ENCODE measurements at regions not wholly inside any gene's neighbourhood (a gene's known extent, or its start where the extent isn't known, plus 50 kb on each side); places are given as distances from the start of the nearest gene placed in this dataset.

DNA sequence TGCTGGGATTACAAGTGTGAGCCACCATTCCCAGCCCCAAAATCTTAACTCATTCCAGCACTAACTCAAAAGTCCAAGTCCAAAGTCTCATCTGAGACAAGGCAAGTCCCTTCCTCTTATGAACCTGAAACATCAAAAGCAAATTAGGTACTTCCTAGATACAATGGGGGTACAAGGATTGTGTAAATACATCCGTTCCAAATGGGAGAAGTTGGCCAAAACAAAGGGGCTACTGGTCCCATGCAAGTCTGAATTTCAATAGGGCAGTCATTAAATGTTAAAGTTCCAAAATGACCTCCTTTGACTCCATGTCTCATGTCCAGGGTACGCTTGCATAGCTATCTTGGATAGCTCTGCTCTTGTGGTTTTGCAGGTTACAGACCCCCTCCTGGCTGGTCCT, 94.7 kb upstream of the PPM1H start:
- TF ChIP-seq CTCF (IDR thresholded peaks at IDR 0.05), result no peak
- no peaks in the 10 kb centered on the region for H3K9me3 ChIP-seq
- no peaks in the 10 kb centered on the region for H3K36me3 ChIP-seq (ENCODE audit: low read depth)
- H3K4me3 ChIP-seq, result no peak overlapping the region
- ATAC-seq (no peak), DNase-seq (no peak)
- intact Hi-C loops (cut with DNase I, micrococcal nuclease), result no loop called here
- H3K4me1 ChIP-seq (ENCODE audit: low read depth), result no peaks in the 10 kb centered on the region

- intact Hi-C loops (cut with DNase I, micrococcal nuclease), result no loop called here
- Histone ChIP-seq H3K4me1 (ENCODE audit: low read depth) (no peaks in the 10 kb centered on the region), H3K9me3 (no peaks in the 10 kb centered on the region), H3K36me3 (ENCODE audit: low read depth) (no peaks in the 10 kb centered on the region), H3K4me3 (no peak overlapping the region)
- ATAC-seq (no peak), DNase-seq (no peak)
- TF ChIP-seq CTCF (IDR thresholded peaks at IDR 0.05), result no peak
Measured at GRCh38 chr12:63028951-63029350, 94.0 kb upstream of the PPM1H start.

DNA sequence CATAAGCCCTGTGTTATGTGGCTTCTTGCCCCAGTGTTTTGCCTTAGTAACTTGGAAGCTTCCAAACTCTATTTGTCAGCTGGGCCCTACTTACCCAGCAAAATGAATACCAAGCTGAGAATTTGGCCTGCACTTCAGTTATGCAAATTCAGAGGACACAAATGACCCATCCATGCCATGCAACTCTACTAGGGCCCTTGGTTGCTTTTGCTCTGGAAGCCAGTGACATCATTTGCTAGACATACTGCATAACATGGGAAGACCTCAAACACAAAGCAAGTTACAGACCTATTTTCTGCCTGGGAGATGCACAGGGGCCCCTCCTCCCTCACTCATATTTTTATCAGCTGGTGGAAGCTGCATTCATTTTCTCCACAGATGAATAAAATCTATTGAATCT, 90.2 kb upstream of the PPM1H start:
- H3K4me1 ChIP-seq (ENCODE audit: low read depth), result no peaks in the 10 kb centered on the region
- intact Hi-C loops (cut with DNase I, micrococcal nuclease), result no loop called here
- H3K36me3 ChIP-seq (ENCODE audit: low read depth), result no peaks in the 10 kb centered on the region
- no peak for DNase-seq
- TF ChIP-seq CTCF (IDR thresholded peaks at IDR 0.05), result no peak
- no peak for ATAC-seq
- no peaks in the 10 kb centered on the region for H3K9me3 ChIP-seq
- H3K4me3 ChIP-seq, result no peak overlapping the region

DNA sequence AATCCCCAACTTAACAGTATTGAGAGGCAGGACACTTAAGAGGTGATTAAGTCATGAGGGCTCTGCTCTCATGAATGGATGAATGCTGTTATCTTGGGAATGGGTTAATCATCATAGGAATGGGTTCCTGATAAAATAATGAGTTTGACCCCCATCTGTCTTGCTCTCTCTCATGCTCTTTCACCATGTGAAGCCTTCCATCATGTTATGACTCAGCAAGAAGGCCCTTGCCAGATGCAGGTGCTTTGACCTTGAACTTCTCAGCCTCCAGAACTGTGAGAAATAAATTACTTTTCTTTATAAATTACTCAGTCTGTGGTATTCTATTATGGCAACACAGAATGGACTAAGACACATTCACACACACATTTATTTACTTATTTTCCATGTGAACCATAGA, 89.0 kb upstream of the PPM1H start:
- ATAC-seq, result no peak
- DNase-seq, result no peak
- H3K4me1 ChIP-seq (ENCODE audit: low read depth), result no peaks in the 10 kb centered on the region
- H3K9me3 ChIP-seq, result no peaks in the 10 kb centered on the region
- H3K36me3 ChIP-seq (ENCODE audit: low read depth), result no peaks in the 10 kb centered on the region
- intact Hi-C loops (cut with DNase I, micrococcal nuclease), result no loop called here
- H3K4me3 ChIP-seq, result no peak overlapping the region
- no peak for TF ChIP-seq CTCF (IDR thresholded peaks at IDR 0.05)

DNA sequence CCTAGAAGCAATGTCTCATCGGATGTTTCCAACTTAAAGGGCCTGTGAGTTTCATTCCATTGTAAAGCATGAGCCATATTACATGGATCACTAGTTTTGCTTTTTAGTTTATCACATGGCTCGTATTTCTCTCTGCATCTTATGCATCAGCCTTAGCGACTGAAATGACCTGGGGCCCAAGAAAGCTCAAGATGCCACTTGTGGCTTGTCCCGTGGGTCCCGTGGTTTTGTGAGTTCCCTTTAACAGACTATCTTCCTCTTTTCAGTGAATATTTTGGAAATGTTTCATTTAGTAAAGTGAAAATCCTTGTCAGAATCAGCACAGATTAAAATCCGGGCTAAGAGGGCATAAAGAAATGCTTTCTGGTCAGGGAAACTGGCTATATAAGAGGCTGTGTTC, 86.2 kb upstream of the PPM1H start:
- Histone ChIP-seq H3K36me3 (ENCODE audit: low read depth) (no peaks in the 10 kb centered on the region), H3K4me1 (ENCODE audit: low read depth) (no peaks in the 10 kb centered on the region), H3K4me3 (no peak overlapping the region), H3K9me3 (no peaks in the 10 kb centered on the region)
- peak in 1 of 3 donors; percentile 12 for DNase-seq
- intact Hi-C loops (cut with DNase I, micrococcal nuclease), result no loop called here
- TF ChIP-seq CTCF (IDR thresholded peaks at IDR 0.05), result no peak
- ATAC-seq, result no peak

DNA sequence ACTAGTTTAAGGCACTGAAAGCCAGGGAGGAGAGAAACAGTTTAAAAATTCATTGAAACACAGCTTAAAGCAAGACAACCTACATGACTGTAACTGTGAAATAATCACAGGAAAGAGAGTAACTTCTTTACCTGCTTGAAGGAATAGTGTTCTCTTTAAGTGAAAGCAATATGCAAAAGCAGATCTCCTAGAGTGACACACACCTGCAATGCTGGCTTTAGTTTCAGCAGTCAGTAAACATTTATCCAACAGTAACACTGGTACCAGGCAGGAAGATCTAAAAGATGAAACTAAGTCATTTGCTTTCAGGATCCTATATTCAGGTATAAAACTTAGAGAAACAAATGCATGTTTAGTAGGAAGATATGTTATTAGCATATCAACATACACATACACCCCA, 85.3 kb upstream of the PPM1H start:
- H3K36me3 ChIP-seq (ENCODE audit: low read depth), result no peaks in the 10 kb centered on the region
- ATAC-seq (no peak), DNase-seq (no peak)
- H3K4me1 ChIP-seq (ENCODE audit: low read depth), result no peaks in the 10 kb centered on the region
- H3K4me3 ChIP-seq, result no peak overlapping the region
- no peak for TF ChIP-seq CTCF (IDR thresholded peaks at IDR 0.05)
- H3K9me3 ChIP-seq, result no peaks in the 10 kb centered on the region
- intact Hi-C loops (cut with DNase I, micrococcal nuclease), result no loop called here
